ENCODE measurements at regions not wholly inside any gene's neighbourhood (a gene's known extent, or its start where the extent isn't known, plus 50 kb on each side); places are given as distances from the start of the nearest gene placed in this dataset.
A peak's percentile ranks its signal among the peaks of the same experiment; 100 is the strongest.

- DNase-seq (ENCODE audit: low read depth): no peak
Measured at GRCh38 chr10:3238115-3238871, 65.7 kb upstream of the PITRM1 start.

- no peak for DNase-seq (ENCODE audit: low read depth)
Measured at GRCh38 chr10:3237530-3237929, 64.9 kb upstream of the PITRM1 start.

- no peak for DNase-seq (ENCODE audit: low read depth)
Measured at GRCh38 chr10:3236644-3237404, 64.2 kb upstream of the PITRM1 start.

- DNase-seq (ENCODE audit: low read depth): no peak
Measured at GRCh38 chr10:3235996-3236510, 63.5 kb upstream of the PITRM1 start.

GRCh38 chr10:3235395-3235794, 62.8 kb upstream of the PITRM1 start:
- DNase-seq (ENCODE audit: low read depth): no peak

- DNase-seq (ENCODE audit: low read depth): no peak
Measured at GRCh38 chr10:3233486-3233990, 61.0 kb upstream of the PITRM1 start.

- DNase-seq (ENCODE audit: low read depth): no peak
Measured at GRCh38 chr10:3231951-3232730, 59.6 kb upstream of the PITRM1 start.

GRCh38 chr10:3229815-3230214, 57.2 kb upstream of the PITRM1 start:
- peak; percentile 15 for DNase-seq (ENCODE audit: low read depth)

- DNase-seq (ENCODE audit: low read depth): no peak
Measured at GRCh38 chr10:3228629-3228945, 56.0 kb upstream of the PITRM1 start.

- DNase-seq (ENCODE audit: low read depth): peak; percentile 93
Measured at GRCh38 chr10:3226960-3227744, 54.6 kb upstream of the PITRM1 start.

GRCh38 chr10:3225561-3225960, 53.0 kb upstream of the PITRM1 start:
- peak; percentile 60 for DNase-seq (ENCODE audit: low read depth)

GRCh38 chr10:3224241-3224640, 51.7 kb upstream of the PITRM1 start:
- DNase-seq (ENCODE audit: low read depth): no peak

- no peak for DNase-seq (ENCODE audit: low read depth)
Measured at GRCh38 chr10:3222626-3223025, 50.0 kb upstream of the PITRM1 start.
